NOMO-1 treated with dmso at 0.1 percent for 144 hours (cell line): ENCODE measurements at regions not wholly inside any gene's neighbourhood (a gene's known extent, or its start where the extent isn't known, plus 50 kb on each side); places are given as distances from the start of the nearest gene placed in this dataset.
"Not testable (repeated sequence)": the region's sequence is repeated elsewhere in the genome, so short reads cannot be mapped to it uniquely, and the experiment has no call there.

ENCODE experiments used
- DNase-seq: peaks from one replicate; lab custom pipeline; 2025; ENCODE audit not compliant: unreplicated experiment; lab: John Stamatoyannopoulos, UW

DNA sequence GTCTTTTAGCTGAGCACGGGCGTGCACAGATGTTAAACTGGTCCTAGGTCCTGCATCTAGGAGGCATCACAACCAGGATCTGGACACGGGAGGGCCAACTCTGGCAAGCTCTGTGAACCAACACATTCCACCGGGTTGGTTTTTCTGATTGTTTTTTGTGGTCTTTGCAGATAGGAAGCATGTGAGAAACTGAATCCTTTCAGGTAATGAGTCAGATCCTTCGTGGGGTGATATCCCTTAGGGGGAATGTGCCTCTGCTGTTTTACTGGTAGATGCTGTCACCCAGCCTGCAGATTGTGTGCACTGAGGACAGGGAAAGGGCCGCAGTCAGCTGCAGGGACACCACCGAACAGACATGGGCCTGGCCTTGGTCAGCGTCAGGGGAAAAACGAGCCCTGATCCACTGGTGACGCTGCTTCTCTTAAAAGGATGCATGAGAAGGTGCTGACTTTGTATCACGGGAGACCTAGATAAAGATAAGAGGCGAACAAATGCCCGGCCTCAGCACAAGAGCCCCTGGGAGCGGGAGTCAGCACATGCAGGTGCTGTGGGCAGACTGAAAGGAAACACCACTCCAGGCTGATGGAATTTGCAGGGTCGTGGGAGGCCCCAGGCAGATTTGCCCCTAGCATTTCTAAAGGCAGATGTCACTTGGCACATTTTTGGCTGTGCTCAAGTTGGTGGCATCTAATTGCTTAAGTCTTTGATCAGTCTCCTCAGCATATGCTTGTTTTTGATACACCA, 51.1 kb downstream of the DOP1B start:
- DNase-seq = no peak

DNA sequence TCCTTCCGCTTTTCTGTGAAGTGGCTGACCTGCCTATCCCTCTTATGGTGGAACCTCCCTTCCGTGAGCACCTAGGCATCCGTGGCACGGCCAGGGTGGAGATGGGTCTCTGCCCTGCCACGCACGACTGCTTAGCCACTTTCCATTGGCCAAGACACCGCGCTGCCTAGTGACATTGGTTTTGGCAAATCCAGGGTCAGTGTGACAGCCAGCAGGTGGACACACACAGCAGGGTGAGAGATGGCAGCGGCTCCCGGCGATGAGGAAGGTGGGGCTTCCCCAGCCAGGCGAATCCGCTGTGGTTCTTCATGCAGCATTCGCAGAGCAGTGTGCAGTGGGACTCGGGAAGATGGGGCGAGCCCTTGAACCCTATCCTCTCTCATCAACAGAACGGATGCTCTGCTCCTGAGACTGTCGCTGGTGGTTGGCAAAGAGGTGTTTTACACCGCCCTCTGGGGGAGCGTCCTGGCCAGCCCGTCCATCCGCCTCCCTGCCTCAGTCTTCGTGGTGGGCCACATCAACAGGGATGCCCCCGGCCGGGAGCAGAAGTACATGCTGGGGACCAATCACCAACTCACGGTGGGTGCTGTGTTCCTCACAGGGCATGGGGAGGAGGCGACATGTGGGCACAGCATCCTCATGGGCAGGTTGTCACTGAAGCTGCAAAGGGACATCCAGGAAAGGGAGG, 51.8 kb downstream of the DOP1B start:
- no peak for DNase-seq

DNA sequence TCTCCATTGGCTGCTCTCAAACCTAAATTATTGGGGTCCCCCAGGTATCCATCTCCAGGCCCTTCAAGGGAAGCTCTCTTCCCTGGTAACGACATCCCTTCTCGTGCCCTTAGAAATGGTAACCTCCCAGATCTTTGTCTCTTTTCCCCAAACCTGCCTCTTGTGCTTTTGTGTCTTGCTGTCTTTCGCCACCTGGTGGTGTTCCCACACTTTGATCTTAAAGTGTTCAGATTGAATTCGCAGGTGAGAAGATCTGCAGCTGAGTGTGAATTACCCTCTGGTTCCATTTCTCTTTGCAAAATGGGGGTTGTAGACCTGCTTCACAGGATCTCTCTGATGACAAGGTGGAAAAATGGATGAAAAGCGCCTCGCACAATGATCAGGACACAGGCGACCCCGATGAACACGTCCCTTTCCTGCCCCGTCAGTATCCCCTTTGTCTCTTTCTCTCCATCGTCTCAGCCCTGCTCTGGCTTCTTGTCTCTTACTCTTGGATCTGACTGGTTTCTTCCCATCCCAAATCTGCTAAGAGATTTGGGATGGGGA, 53.1 kb downstream of the DOP1B start:
- peak; percentile 3 for DNase-seq

- no peak for DNase-seq
Measured at GRCh38 chr21:36210779-36211659, 54.4 kb downstream of the DOP1B start.

DNA sequence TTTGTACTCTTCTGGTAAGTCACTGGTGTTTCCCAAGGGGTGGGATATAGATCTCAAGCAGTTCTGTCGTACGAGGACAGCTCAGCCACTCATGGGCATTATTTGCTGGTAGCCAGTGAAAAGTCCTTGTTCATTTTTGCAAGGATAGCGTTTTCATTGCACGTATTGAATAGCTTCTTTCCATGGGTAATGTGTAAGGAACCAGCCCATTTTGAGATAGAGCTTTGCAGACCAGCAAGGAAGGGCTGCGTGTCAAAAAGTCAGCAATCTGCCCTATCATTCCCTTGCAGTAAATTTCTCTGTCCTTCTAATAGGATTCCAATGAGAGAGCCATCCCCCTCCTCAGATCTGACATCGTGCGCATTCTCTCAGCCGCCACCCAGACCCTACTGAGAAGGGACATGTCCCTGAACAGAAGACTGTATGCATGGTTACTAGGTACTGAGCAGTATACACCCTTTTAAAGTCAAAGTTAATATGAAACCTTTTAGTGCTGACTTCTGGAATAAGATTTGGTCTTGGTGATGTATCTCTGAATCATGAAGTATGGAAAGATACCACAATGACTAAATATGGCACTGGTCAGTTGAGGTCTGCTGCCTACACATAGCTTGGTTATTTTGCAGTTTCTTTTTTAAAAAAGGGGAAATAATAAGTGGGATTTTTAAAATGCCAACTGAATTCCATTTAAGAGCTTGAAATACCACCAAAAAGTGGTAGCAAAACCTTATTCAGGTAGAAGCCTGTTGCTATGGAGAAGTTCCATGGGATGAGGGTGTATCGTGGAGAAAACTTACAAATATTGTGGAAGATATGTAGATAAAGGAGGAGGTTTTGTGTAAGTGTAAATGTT, 55.3 kb downstream of the DOP1B start:
- DNase-seq = no peak

DNA sequence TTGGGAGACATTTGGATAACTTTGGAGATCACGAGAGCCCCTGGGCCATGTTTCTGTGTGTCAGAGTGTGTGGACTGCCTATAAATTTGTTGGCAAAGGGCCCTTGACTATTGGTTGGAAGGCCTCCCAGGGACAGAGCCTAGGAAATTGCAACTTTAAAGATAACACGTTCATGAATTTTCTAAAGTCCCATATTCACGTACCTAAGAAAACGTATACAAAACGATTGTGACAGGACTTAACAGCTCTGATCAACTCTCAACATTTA, 55.8 kb downstream of the DOP1B start:
- DNase-seq = no peak

- DNase-seq = no peak
Measured at GRCh38 chr21:36214561-36214960, 57.9 kb downstream of the DOP1B start.

DNA sequence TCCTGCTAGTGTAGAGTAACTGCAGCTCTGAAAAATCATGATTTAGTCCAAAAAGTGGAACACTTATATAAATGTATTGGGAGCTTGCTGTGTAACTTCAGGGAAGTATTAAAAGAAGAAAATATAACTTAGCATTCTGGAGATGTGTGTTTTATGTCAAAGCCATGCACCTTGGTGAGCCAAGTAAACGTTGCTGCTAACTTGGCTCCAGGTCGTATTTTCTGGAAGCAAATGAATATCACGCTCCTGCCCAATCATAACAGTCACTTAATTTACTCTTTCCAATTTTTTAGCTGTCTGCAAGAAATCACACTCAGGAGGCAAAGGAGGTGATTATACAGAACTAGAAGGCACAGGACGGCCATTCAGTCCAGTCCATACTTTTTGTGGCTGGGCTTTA, 61.1 kb downstream of the DOP1B start:
- no peak for DNase-seq

DNA sequence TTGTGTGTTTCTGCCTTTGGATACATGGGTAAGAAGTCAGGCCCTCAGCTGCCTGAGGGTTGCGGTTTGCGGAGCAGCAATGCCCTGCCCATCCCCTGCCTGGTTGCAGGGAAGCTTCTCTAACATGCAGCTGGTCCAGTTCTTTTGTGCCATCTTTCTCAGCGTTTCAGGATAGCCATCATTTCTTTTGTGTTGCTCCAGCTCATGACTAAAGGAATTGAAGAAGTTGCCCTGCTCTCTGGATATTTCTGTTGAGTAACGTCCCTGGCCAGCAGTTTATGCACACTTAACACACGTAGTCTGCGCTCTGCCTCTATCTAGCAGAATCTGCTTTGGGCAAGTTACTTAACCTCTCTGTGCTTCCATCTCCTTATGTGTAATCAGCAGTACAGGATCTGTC, 62.1 kb downstream of the DOP1B start:
- DNase-seq = no peak

- DNase-seq = no peak
Measured at GRCh38 chr21:36223451-36223850, 66.8 kb downstream of the DOP1B start.

- DNase-seq = no peak
Measured at GRCh38 chr21:36229181-36229580, 72.6 kb downstream of the DOP1B start.

DNA sequence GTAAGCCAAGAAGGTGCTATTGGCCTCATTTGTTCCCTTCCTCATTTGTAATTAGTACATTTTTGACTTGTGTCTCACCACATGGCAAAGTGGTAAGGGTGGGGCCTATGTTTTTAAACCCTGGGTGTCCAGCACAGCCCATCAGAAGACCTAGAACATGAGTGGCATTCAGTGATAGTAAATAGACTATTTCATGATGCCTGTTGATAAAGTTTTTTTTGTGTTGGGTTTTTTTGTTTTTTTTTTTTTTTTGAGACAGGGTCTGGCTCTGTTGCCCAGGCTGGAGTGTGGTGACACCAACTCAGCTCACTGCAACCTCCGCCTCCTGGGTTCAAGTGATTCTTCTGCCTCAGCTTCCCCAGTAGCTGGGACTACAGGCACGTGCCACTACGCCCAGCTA, 74.8 kb downstream of the DOP1B start:
- DNase-seq = not testable (repeated sequence)

- DNase-seq = no peak
Measured at GRCh38 chr21:36232641-36233040, 76.0 kb downstream of the DOP1B start.

DNA sequence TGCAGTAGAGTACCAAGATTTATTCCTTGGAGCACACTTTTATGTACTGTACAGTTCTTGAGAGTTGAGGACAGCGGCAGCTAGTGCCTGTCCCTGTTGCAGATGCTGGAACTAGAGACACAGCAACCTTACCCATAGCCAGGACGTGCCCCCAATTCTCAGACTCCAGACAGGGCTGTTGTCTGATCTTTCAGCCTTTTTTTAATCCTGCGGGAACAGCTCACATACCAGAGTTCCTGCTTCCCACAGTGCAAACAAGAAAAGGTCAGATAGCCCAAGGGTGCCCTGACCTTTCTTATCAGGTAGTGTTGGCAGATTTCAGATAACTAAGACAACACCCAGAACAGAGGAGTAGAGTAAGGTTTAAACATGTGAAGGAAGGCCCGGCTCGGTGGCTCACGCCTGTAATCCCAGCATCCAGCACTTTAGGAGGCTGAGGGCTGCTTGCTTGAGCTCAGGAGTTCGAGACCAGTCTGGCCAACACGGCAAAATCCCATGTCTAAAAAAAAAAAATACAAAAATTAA, 78.5 kb downstream of the DOP1B start:
- DNase-seq = no peak

DNA sequence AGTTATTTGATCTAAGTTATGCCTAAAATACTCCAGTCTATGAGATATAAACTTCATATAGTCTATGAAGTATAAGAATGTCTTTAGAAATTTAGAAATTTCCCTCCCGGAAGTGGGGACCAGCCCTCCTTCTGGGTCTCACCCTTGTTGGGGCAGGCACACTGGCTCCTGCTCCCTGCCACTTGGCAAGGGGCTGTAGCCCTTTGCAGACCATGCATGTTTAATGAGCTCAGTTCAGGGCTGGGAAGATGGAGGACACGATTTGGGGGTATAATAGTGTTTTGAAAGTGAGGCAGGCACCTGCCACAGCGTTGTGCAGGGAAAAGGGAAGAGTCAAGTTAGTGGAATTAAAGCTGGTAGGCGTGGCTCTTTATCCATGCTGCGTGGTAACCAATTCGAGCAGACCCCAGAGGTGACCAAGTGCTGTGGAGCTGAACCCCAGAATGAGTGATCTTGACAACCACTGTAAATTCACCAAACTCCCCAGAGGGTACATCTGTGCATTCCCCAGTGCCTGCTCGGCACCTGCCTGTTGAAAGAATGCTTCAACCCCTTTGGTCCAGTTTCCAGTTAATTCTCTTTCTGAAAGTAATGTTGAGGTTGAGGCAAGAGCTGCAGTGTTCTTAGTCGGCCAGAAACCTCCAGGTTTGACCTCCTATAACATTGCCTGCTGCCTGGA, 79.6 kb downstream of the DOP1B start:
- DNase-seq = no peak

- DNase-seq = no peak
Measured at GRCh38 chr21:36237441-36237840, 80.8 kb downstream of the DOP1B start.

GRCh38 chr21:36239585-36239984, 80.4 kb upstream of the MORC3 start:
- no peak for DNase-seq

DNA sequence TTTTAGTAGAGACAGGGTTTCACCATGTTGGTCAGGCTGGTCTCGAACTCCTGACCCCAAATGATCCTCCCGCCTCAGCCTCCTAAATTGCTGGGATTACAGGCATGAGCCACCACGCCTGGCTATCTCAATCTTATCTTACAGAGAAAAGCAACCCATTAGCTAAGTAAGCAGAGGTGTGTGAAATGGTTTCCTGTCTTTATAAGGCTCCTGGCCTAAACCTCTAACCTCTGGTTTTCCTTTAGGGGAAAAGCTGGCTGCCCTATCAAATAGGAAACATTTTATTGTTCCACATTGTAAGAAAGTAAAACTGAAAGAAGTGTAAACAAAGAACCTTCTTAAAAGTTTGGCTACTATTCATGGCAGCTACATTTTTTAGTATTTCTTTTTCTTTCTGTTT, 78.3 kb upstream of the MORC3 start:
- DNase-seq = no peak

- DNase-seq = no peak
Measured at GRCh38 chr21:36245115-36245514, 74.9 kb upstream of the MORC3 start.

DNA sequence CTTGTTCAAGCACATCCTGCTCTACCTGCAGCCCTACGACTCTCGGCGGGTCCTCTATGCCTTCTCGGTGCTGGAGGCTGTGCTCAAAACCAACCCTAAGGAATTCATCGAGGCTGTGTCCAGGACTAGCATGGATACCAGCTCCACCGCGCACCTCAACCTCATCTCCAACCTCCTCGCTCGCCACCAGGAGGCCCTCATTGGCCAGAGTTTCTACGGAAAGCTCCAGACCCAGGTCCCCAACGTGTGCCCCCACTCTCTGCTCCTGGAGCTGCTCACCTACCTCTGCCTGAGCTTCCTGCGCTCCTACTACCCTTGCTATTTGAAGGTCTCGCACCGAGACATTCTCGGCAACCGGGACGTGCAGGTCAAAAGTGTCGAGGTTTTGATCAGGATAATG, 74.3 kb upstream of the MORC3 start:
- no peak for DNase-seq
